Upper lobe of right lung (tissue), 1 donor: ENCODE measurements at regions not wholly inside any gene's neighbourhood (a gene's known extent, or its start where the extent isn't known, plus 50 kb on each side); places are given as distances from the start of the nearest gene placed in this dataset.

Source experiments
- ATAC-seq: fragments of 200-7000 bp; cut with Tn5 transposase; one replicate; pipeline ENCODE4 v1.9.1; 2020; ENCODE audit warnings: mild to moderate bottlenecking, moderate library complexity
- DNase-seq: peaks from one replicate; pipeline ENCODE4 v3.0.0-alpha.2; 2020
- H3K27ac ChIP-seq: fragments of 200-600 bp; one replicate; pipeline ENCODE4 v1.8.0; 2022
- H3K27me3 ChIP-seq: fragments of 200-600 bp; one replicate; pipeline ENCODE4 v1.8.0; 2022; ENCODE audit warnings: mild to moderate bottlenecking
- H3K36me3 ChIP-seq: fragments of 200-600 bp; one replicate; pipeline ENCODE4 v1.8.0; 2022
- H3K4me1 ChIP-seq: fragments of 200-600 bp; one replicate; pipeline ENCODE4 v1.8.0; 2022
- H3K4me3 ChIP-seq: fragments of 200-600 bp; one replicate; pipeline ENCODE4 v1.8.0; 2022; ENCODE audit warnings: mild to moderate bottlenecking
- H3K9me3 ChIP-seq: fragments of 200-600 bp; one replicate; pipeline ENCODE4 v1.8.0; 2022
- intact Hi-C: fragments of 100-400 bp; cut with DNase I; formaldehyde crosslinking; loops from one replicate; pipeline ENCODE4 v1.11.0; 2022
- TF ChIP-seq, protein P1 (sequence below): fragments of 200-600 bp; IDR thresholded peaks from one replicate; pipeline ENCODE4 v1.8.0; 2022; ENCODE audit warnings: antibody characterized with exemption
- donor health status: DM: no; HTN: yes; CAD: no; lungs with severe emphysema.

DNA sequence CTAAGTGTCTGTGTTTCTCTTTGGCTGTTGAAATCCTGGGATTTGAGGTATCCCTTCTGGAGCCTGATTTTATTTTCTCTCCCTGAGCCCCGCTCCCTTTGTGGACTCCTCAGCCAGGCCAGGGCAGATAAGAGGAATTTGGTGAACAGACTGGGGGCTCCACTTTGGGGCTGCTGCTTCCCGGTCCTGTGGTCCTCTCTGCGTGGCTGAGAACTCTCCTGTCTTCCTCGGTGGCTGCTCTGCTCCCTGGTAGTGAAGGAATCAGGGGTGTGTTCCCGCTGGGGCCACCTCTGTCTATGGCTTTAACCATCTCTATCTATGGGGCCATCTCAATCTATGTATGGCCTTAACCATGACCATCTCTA lies 71.7 kb upstream of the SH3PXD2B start:
- H3K27me3 ChIP-seq: no peaks in the 10 kb centered on the region
- no peaks in the 10 kb centered on the region for H3K9me3 ChIP-seq
- intact Hi-C loops: no loop called here
- H3K36me3 ChIP-seq: no peaks in the 10 kb centered on the region
- H3K4me3 ChIP-seq: no peak overlapping the region
- TF ChIP-seq, protein P1, sequence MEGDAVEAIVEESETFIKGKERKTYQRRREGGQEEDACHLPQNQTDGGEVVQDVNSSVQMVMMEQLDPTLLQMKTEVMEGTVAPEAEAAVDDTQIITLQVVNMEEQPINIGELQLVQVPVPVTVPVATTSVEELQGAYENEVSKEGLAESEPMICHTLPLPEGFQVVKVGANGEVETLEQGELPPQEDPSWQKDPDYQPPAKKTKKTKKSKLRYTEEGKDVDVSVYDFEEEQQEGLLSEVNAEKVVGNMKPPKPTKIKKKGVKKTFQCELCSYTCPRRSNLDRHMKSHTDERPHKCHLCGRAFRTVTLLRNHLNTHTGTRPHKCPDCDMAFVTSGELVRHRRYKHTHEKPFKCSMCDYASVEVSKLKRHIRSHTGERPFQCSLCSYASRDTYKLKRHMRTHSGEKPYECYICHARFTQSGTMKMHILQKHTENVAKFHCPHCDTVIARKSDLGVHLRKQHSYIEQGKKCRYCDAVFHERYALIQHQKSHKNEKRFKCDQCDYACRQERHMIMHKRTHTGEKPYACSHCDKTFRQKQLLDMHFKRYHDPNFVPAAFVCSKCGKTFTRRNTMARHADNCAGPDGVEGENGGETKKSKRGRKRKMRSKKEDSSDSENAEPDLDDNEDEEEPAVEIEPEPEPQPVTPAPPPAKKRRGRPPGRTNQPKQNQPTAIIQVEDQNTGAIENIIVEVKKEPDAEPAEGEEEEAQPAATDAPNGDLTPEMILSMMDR: no peak
- ATAC-seq (no peak), DNase-seq (peak; percentile 25)
- H3K27ac ChIP-seq: no peak overlapping the region
- H3K4me1 ChIP-seq: no peaks in the 10 kb centered on the region

DNA sequence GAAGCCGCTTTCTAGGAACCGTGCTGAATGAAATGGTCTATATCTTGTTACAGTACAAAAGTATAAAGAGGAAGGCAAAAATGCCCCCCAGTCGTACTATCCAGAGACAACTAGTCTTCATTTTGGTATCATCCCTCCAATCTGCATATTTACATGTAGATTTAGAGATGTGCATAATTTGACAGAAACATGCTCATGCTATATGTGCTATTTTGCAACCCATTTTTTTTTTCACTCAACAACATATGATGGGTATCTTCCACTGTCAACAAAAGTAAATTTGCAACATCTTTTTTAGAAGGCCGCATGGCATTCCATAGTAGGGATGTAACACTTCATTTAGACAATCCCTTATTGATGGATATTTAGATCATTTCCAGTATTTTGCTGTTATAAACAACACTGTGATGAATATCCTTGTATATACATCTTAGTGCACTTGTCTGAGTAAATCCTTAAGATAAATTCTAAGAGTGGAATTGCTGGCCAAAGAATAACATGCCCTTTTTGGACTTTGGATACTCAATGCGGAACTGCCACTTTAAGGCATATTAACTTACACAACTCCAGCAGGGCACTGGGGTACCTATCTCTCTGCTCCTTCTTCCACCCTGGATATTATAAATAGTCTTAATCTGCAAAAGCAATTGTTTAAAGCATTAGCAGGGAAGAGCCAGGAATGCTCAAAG lies 71.1 kb upstream of the SH3PXD2B start:
- no peaks in the 10 kb centered on the region for H3K9me3 ChIP-seq
- H3K27ac ChIP-seq: no peak overlapping the region
- H3K36me3 ChIP-seq: no peaks in the 10 kb centered on the region
- intact Hi-C loops: no loop called here
- no peaks in the 10 kb centered on the region for H3K27me3 ChIP-seq
- ATAC-seq (no peak), DNase-seq (no peak)
- TF ChIP-seq, protein P1: no peak
- no peak overlapping the region for H3K4me3 ChIP-seq
- no peaks in the 10 kb centered on the region for H3K4me1 ChIP-seq

DNA sequence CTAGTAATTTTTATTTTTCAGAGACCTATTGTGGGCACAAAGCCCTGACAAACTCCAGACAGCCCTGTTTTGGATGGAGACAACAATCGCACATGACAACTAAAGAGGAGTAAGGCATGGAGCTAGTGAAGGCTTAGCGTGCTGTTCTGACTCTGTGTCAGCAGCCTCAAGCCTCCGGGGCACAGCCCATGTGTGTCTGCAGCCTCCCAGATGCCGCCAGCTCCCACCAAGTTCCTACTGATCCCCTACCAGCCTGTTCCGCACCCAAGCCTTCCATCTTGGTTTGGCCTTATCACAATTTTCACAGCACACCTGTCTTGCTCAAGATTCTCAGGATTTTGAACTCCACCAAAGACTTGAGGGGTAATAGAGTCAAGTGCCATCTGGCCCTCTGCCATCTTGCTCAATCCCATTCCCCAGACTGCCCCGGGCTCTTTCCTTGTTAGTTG lies 70.3 kb upstream of the SH3PXD2B start:
- Histone ChIP-seq H3K4me1 (no peaks in the 10 kb centered on the region), H3K36me3 (no peaks in the 10 kb centered on the region), H3K4me3 (no peak overlapping the region), H3K27ac (no peak overlapping the region), H3K27me3 (no peaks in the 10 kb centered on the region), H3K9me3 (no peaks in the 10 kb centered on the region)
- ATAC-seq (no peak), DNase-seq (peak; percentile 26)
- intact Hi-C loops: no loop called here
- TF ChIP-seq, protein P1: no peak

DNA sequence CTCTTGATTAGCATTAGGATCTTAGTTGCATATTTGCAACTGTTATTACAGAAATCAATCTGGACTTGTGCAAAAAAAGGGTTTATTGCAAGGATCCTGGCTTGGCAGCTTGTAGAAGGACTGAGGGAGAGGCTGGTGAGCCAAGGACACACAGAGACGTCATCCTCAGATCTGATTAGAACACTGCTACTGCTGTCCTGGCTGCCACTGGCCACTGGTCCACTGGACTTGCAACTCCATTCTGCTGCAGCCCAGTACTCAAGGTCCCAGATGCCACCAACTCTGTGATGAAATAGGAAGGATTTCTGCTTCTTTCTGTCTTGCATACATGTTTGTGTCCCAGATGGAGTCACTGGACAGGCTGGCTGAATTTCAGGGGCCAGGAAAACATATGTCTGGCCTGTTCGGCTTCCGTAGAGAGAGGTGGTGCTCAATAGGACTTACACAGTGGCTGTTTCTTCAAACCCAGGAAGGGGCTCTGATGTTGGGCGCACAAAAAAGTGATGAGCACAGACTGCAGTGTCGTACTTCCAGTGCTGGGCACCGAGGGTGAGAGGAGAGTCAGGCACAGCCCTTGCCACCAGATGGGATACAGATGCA lies 68.9 kb upstream of the SH3PXD2B start:
- Histone ChIP-seq H3K27me3 (no peaks in the 10 kb centered on the region), H3K36me3 (no peaks in the 10 kb centered on the region), H3K9me3 (no peaks in the 10 kb centered on the region), H3K4me1 (no peaks in the 10 kb centered on the region), H3K4me3 (no peak overlapping the region), H3K27ac (no peak overlapping the region)
- DNase-seq (peak; percentile 33), ATAC-seq (no peak)
- intact Hi-C loops: no loop called here
- TF ChIP-seq, protein P1: no peak

DNA sequence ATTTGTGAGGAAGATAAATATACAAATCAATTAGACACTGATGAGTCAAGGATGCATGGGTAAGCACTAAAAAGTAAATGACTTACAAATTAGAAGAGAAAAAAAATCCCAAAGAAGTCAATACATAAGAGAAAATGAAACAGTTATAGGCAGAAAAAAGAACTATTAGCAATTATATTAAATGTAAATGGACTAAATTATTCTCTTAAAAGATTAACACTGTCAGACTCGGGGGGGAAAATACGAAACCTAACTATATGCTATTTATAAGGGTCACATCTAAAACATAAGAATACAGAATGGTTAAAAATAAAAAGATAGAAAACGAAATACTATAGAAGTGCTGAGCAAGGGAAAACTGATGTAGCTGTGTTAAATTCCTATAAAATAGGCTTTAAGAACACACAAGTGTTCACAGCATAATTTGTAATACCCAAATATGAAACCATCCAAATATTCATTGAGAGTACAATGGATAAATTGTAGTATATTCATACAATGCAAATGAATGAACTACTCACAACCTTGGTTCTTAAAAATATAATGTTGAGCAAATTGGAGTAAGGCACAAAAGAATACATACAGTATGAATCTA lies 67.1 kb upstream of the SH3PXD2B start:
- TF ChIP-seq, protein P1: no peak
- DNase-seq: no peak
- ATAC-seq: no peak
- H3K27ac ChIP-seq: no peak overlapping the region
- intact Hi-C loops: no loop called here
- no peaks in the 10 kb centered on the region for H3K27me3 ChIP-seq
- no peaks in the 10 kb centered on the region for H3K36me3 ChIP-seq
- no peaks in the 10 kb centered on the region for H3K9me3 ChIP-seq
- H3K4me1 ChIP-seq: no peaks in the 10 kb centered on the region
- no peak overlapping the region for H3K4me3 ChIP-seq
